NT2/D1 (cell line): ENCODE measurements at regions not wholly inside any gene's neighbourhood (a gene's known extent, or its start where the extent isn't known, plus 50 kb on each side); places are given as distances from the start of the nearest gene placed in this dataset.

Experiments used
- SUZ12 ChIP-seq: IDR thresholded peaks from 2 replicates; pipeline ENCODE4 v1.6.1; 2011; ENCODE audit not compliant: insufficient read length, insufficient read depth; ENCODE audit errors: extremely low read depth
- YY1 ChIP-seq: IDR thresholded peaks from 2 replicates; pipeline ENCODE4 v1.6.1; 2011; ENCODE audit not compliant: insufficient read length, insufficient read depth

- TF ChIP-seq YY1 = no peak
- TF ChIP-seq SUZ12 = no peak
Measured at GRCh38 chr5:39811381-39811780, 386.6 kb upstream of the DAB2 start.
